Breast epithelium (tissue), 3 donors: ENCODE measurements at regions not wholly inside any gene's neighbourhood (a gene's known extent, or its start where the extent isn't known, plus 50 kb on each side); places are given as distances from the start of the nearest gene placed in this dataset.

Experiments
- CTCF ChIP-seq, 3 donors: fragments of 450-650 bp; IDR thresholded peaks; one replicate each; pipeline ENCODE4 v1.5.1; 2016 to 2017; ENCODE audit warnings: antibody characterized with exemption in 3 of 3, mild to moderate bottlenecking in 3 of 3, moderate library complexity in 3 of 3
- POLR2A ChIP-seq: fragments of 450-650 bp; IDR thresholded peaks from one replicate; pipeline ENCODE4 v1.6.1; 2016; ENCODE audit warnings: antibody characterized with exemption, mild to moderate bottlenecking, moderate library complexity

GRCh38 chr15:48038221-48038620, 82.6 kb upstream of the SLC24A5 start:
- TF ChIP-seq CTCF (IDR thresholded peaks at IDR 0.05), result no peak
- no peak for TF ChIP-seq POLR2A
